OCI-LY7 (cell line): ENCODE measurements at regions not wholly inside any gene's neighbourhood (a gene's known extent, or its start where the extent isn't known, plus 50 kb on each side); places are given as distances from the start of the nearest gene placed in this dataset.

Source experiments
- EZH2phosphoT487 ChIP-seq: fragments of 200-600 bp; sonication (generic); IDR thresholded peaks from 2 replicates; pipeline ENCODE4 v1.6.1; 2018; ENCODE audit warnings: low read depth, borderline replicate concordance, mild to moderate bottlenecking, mixed run types, antibody characterized with exemption, low read length, moderate library complexity, mixed read lengths
- TF ChIP-seq, protein P1 (sequence below): fragments of 200-600 bp; sonication (generic); conservative IDR thresholded peaks from 2 replicates; pipeline ENCODE4 v1.5.1; 2014; ENCODE audit warnings: mild to moderate bottlenecking, antibody characterized with exemption, low read length, moderate library complexity, mixed read lengths

GRCh38 chr2:18703555-18703954, 114.2 kb upstream of the NT5C1B start:
- TF ChIP-seq, protein P1, sequence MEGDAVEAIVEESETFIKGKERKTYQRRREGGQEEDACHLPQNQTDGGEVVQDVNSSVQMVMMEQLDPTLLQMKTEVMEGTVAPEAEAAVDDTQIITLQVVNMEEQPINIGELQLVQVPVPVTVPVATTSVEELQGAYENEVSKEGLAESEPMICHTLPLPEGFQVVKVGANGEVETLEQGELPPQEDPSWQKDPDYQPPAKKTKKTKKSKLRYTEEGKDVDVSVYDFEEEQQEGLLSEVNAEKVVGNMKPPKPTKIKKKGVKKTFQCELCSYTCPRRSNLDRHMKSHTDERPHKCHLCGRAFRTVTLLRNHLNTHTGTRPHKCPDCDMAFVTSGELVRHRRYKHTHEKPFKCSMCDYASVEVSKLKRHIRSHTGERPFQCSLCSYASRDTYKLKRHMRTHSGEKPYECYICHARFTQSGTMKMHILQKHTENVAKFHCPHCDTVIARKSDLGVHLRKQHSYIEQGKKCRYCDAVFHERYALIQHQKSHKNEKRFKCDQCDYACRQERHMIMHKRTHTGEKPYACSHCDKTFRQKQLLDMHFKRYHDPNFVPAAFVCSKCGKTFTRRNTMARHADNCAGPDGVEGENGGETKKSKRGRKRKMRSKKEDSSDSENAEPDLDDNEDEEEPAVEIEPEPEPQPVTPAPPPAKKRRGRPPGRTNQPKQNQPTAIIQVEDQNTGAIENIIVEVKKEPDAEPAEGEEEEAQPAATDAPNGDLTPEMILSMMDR = no peak
- no peak for TF ChIP-seq EZH2phosphoT487
